ENCODE measurements at regions not wholly inside any gene's neighbourhood (a gene's known extent, or its start where the extent isn't known, plus 50 kb on each side); places are given as distances from the start of the nearest gene placed in this dataset.

DNA sequence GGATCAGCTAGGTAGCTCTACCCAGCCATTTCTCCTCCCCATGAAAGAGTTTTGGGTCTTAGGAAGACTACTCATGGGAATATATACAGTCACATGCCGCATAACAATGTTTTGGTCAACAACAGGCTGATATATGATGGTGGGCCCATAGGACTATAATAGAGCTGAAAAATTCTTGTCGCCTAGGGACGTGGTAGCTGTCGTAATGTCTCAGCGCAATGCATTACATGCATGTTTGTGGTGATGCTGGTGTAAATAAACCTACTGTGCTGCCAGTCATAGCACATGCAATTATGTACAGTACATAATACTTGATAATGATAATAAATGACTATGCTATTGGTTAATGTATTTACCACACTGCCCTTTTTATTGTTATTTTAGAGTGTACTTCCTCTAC lies 78.2 kb upstream of the DLX6 start:
- TF ChIP-seq, protein P1, sequence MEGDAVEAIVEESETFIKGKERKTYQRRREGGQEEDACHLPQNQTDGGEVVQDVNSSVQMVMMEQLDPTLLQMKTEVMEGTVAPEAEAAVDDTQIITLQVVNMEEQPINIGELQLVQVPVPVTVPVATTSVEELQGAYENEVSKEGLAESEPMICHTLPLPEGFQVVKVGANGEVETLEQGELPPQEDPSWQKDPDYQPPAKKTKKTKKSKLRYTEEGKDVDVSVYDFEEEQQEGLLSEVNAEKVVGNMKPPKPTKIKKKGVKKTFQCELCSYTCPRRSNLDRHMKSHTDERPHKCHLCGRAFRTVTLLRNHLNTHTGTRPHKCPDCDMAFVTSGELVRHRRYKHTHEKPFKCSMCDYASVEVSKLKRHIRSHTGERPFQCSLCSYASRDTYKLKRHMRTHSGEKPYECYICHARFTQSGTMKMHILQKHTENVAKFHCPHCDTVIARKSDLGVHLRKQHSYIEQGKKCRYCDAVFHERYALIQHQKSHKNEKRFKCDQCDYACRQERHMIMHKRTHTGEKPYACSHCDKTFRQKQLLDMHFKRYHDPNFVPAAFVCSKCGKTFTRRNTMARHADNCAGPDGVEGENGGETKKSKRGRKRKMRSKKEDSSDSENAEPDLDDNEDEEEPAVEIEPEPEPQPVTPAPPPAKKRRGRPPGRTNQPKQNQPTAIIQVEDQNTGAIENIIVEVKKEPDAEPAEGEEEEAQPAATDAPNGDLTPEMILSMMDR (tag by site-specific recombination; IDR thresholded peaks at IDR 0.05): no peak
- no peak for TF ChIP-seq ZNF548 (tag by site-specific recombination; IDR thresholded peaks at IDR 0.05)
- TF ChIP-seq, protein P2, sequence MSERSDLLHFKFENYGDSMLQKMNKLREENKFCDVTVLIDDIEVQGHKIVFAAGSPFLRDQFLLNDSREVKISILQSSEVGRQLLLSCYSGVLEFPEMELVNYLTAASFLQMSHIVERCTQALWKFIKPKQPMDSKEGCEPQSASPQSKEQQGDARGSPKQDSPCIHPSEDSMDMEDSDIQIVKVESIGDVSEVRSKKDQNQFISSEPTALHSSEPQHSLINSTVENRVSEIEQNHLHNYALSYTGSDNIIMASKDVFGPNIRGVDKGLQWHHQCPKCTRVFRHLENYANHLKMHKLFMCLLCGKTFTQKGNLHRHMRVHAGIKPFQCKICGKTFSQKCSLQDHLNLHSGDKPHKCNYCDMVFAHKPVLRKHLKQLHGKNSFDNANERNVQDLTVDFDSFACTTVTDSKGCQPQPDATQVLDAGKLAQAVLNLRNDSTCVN (tag by site-specific recombination; optimal IDR thresholded peaks at IDR 0.05): no peak
- TF ChIP-seq ZNF202 (tag by site-specific recombination; IDR thresholded peaks at IDR 0.05; ENCODE audit: borderline replicate concordance): no peak
